Endothelial cell of umbilical vein (primary cell): ENCODE measurements at regions not wholly inside any gene's neighbourhood (a gene's known extent, or its start where the extent isn't known, plus 50 kb on each side); places are given as distances from the start of the nearest gene placed in this dataset.

Experiments used
- BruUV-seq: library from RNA; stranded (reverse); fragments of 400-500 nt; replicated peaks from 2 replicates; lab custom pipeline; 2021; lab: Mats Ljungman, UMichigan
- CTCF ChIA-PET: fragments of 300-600, 350-600 bp; sonication (Branson Sonifier 250); formaldehyde crosslinking; loops from one replicate; lab custom pipeline; 2021; ENCODE audit warnings: antibody characterized with exemption, inconsistent platforms; lab: Charles Lee
- POLR2A ChIA-PET: fragments of 300-600, 350-600 bp; sonication (Branson Sonifier 250); formaldehyde crosslinking; loops from one replicate; lab custom pipeline; 2021; ENCODE audit warnings: antibody characterized with exemption, inconsistent platforms; lab: Charles Lee
- DNase-seq: peaks from one replicate; pipeline ENCODE4 v3.0.0-alpha.2; 2011; ENCODE audit warnings: low read depth, low spot score
- FAIRE-seq: peaks from 2 replicates; lab custom pipeline; 2011; peaks lifted over from hg19 to GRCh38; lab: Jason Lieb, UNC
- H2AFZ ChIP-seq: 2 replicates; pipeline ENCODE4 v1.6.0; 2012; ENCODE audit warnings: low read depth, low read length, control low read depth, inconsistent platforms
- H3K27ac ChIP-seq: 2 replicates; pipeline ENCODE4 v1.5.1; 2011; ENCODE audit warnings: low read depth, mild to moderate bottlenecking, control low read depth, low read length, moderate library complexity; ENCODE audit not compliant: insufficient read depth
- H3K27me3 ChIP-seq, 2 experiments: 2 replicates each; pipeline versions ENCODE4 v1.6.0 to v1.6.1; 2011; ENCODE audit warnings: low read length in 2 of 2, mixed read lengths in 1 of 2; ENCODE audit not compliant: control insufficient read depth in 2 of 2, insufficient read depth in 2 of 2
- H3K36me3 ChIP-seq, 2 experiments: 2 replicates in 1 of 2; 3 replicates in 1 of 2; pipeline ENCODE4 v1.5.1; 2011; ENCODE audit warnings: low read length in 2 of 2, mild to moderate bottlenecking in 1 of 2, moderate library complexity in 1 of 2; ENCODE audit not compliant: control insufficient read depth in 2 of 2, insufficient read depth in 2 of 2; ENCODE audit errors: extremely low read depth in 1 of 2
- H3K4me1 ChIP-seq: 3 replicates; pipeline ENCODE4 v1.5.1; 2011; ENCODE audit warnings: mild to moderate bottlenecking, low read length; ENCODE audit not compliant: control insufficient read depth, insufficient read depth; ENCODE audit errors: extremely low read depth
- H3K4me2 ChIP-seq: 2 replicates; pipeline ENCODE4 v1.6.1; 2011; ENCODE audit warnings: low read length, control low read depth, mixed read lengths; ENCODE audit not compliant: insufficient read depth
- H3K4me3 ChIP-seq, 3 experiments: fragments of 200-600 bp in 1 of 3; sonication (generic), shearing (Covaris generic) in 1 of 3; replicated peaks in 1 of 3; 2 replicates each; pipeline ENCODE4 v1.5.1; 2011 to 2016; ENCODE audit warnings: control low read depth in 3 of 3, low read length in 3 of 3, mild to moderate bottlenecking in 2 of 3, inconsistent platforms in 1 of 3, low read depth in 1 of 3, moderate library complexity in 1 of 3; ENCODE audit not compliant: insufficient read depth in 1 of 3
- H3K79me2 ChIP-seq: 2 replicates; pipeline ENCODE4 v1.6.0; 2012; ENCODE audit warnings: low read length, inconsistent platforms; ENCODE audit not compliant: control insufficient read depth, insufficient read depth
- H3K9ac ChIP-seq: replicated peaks from 2 replicates; pipeline ENCODE3; 2011; ENCODE audit warnings: low read length, control low read depth; ENCODE audit not compliant: insufficient read depth; ENCODE audit errors: extremely low read depth
- H3K9me1 ChIP-seq: replicated peaks from 3 replicates; pipeline ENCODE4 v1.6.0; 2011; ENCODE audit warnings: mild to moderate bottlenecking, low read length; ENCODE audit not compliant: control insufficient read depth, insufficient read depth; ENCODE audit errors: extremely low read depth
- H3K9me3 ChIP-seq: replicated peaks from 2 replicates; pipeline ENCODE4 v1.5.1; 2012; ENCODE audit warnings: low read length, inconsistent platforms; ENCODE audit not compliant: control insufficient read depth, insufficient read depth
- H4K20me1 ChIP-seq: replicated peaks from 2 replicates; pipeline ENCODE3; 2011; ENCODE audit warnings: mild to moderate bottlenecking, low read length; ENCODE audit not compliant: control insufficient read depth, insufficient read depth; ENCODE audit errors: extremely low read depth
- CTCF ChIP-seq, 2 donors: IDR thresholded peaks; 1 replicate in 1 of 2; 2 replicates in 1 of 2; pipeline ENCODE4 v1.5.1; 2011; ENCODE audit warnings: low read length in 2 of 2, mild to moderate bottlenecking in 2 of 2, moderate library complexity in 2 of 2, control low read depth in 1 of 2, inconsistent platforms in 1 of 2, low read depth in 1 of 2; ENCODE audit not compliant: insufficient read depth in 1 of 2; ENCODE audit errors: extremely low read depth in 1 of 2
- EZH2 ChIP-seq: IDR thresholded peaks from 2 replicates; pipeline ENCODE4 v1.6.1; 2012; ENCODE audit warnings: borderline replicate concordance, low read depth, mild to moderate bottlenecking, moderate library complexity, low read length, inconsistent platforms; ENCODE audit not compliant: severe bottlenecking
- FOS ChIP-seq: IDR thresholded peaks from 2 replicates; pipeline ENCODE4 v1.6.1; 2011; ENCODE audit warnings: mild to moderate bottlenecking, low read length, moderate library complexity, borderline replicate concordance; ENCODE audit not compliant: insufficient read depth
- GATA2 ChIP-seq: IDR thresholded peaks from 2 replicates; pipeline ENCODE4 v1.7.0; 2011; ENCODE audit warnings: low read depth, mild to moderate bottlenecking, moderate library complexity, mixed read lengths, low read length; ENCODE audit not compliant: insufficient read length, insufficient read depth
- JUN ChIP-seq: IDR thresholded peaks from 2 replicates; pipeline ENCODE4 v1.6.1; 2011; ENCODE audit warnings: borderline replicate concordance, low read depth; ENCODE audit not compliant: insufficient read length, insufficient read depth
- MAX ChIP-seq: IDR thresholded peaks from 2 replicates; pipeline ENCODE4 v1.6.1; 2011; ENCODE audit not compliant: insufficient read depth, insufficient read length
- MYC ChIP-seq: IDR thresholded peaks from one replicate; pipeline ENCODE4 v1.6.1; 2011; ENCODE audit warnings: mild to moderate bottlenecking, low read depth, low read length
- POLR2A ChIP-seq: IDR thresholded peaks from 2 replicates; pipeline ENCODE4 v1.6.1; 2012; ENCODE audit warnings: low read depth, mild to moderate bottlenecking, control low read depth, low read length
- POLR2AphosphoS5 ChIP-seq: IDR thresholded peaks from 2 replicates; pipeline ENCODE4 v1.6.1; 2012; ENCODE audit warnings: low read depth, mild to moderate bottlenecking, control low read depth, low read length, moderate library complexity; ENCODE audit not compliant: insufficient read depth
- dilution Hi-C: fragments of 300-500 bp; cut with MboI; formaldehyde crosslinking; loops from one replicate; pipeline ENCODE4 v1.15.0; 2019; ENCODE audit warnings: low sequenced_read_pairs; ENCODE audit not compliant: extremely low pct_ligation_motif_present
- intact Hi-C: fragments of 100-400 bp; cut with micrococcal nuclease; formaldehyde crosslinking; loops from one replicate; pipeline ENCODE4 v1.10.0; 2022

DNA sequence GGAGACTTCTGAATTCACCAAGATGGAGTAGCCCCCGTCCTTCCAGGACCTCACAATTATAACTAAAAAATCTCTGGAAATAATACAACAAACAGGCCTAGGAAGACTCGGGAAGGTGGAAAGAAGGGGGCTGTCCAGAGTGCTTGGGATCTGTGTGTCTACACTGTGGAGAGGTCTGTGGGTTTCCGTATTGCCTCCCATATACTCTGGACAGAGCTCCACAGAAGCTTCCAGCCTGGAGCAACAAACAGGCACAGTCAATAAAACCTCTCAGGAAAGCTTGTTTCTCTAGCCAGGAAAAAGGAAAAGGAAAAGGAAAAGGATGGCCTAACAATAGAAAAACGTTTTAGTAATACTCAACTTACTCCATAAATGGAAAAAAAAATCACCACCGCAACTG is 655.9 kb downstream of the DSC3 start:
- Histone ChIP-seq H3K4me3 (no peak overlapping the region), H4K20me1 (no peaks in the 10 kb centered on the region), H3K27ac (no peak overlapping the region), H3K79me2 (no peaks in the 10 kb centered on the region), H3K9me1 (no peaks in the 10 kb centered on the region), H3K9ac (no peak overlapping the region), H3K27me3 (no peaks in the 10 kb centered on the region), H3K4me1 (no peaks in the 10 kb centered on the region), H3K9me3 (peaks cover 6% of the 10 kb centered on the region), H3K4me2 (no peak overlapping the region), H2AFZ (no peak overlapping the region), H3K36me3 (no peaks in the 10 kb centered on the region)
- TF ChIP-seq JUN (no peak), POLR2AphosphoS5 (no peak), EZH2 (no peak), GATA2 (no peak), CTCF (IDR thresholded peaks at IDR 0.05; ENCODE audit: extremely low read depth in 1 of 2, insufficient read depth in 1 of 2, low read depth in 1 of 2, low read length in 2 of 2) (no peak), MAX (no peak), POLR2A (no peak), FOS (no peak), MYC (no peak)
- DNase-seq, result no peak
- POLR2A ChIA-PET, result no interaction called here
- FAIRE-seq, result no peak
- intact Hi-C loops, result no loop called here
- CTCF ChIA-PET, result no interaction called here
- no TSS peak for BruUV-seq
- dilution Hi-C loops, result no loop called here
